ENCODE measurements at regions not wholly inside any gene's neighbourhood (a gene's known extent, or its start where the extent isn't known, plus 50 kb on each side); places are given as distances from the start of the nearest gene placed in this dataset.

DNA sequence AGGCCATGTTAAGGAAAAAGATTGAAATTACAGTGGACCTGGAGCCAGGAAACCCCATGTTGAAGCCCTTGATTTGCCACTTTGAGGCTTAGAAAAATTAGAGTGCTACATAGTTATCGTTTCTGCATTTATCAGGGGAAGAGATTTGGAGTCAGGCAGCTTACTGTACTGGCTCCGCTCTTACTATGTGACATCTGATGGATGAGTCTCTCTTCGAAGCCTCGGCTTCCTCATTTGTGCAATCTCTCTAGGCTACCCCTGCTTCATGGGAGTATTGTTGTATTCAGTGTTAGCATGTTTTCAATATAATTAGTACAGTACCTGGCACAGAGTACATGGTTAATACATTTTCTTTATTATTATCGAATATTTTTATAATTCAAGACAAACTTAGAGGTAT, 480.4 kb upstream of the USP24 start:
- TF ChIP-seq, protein P1, sequence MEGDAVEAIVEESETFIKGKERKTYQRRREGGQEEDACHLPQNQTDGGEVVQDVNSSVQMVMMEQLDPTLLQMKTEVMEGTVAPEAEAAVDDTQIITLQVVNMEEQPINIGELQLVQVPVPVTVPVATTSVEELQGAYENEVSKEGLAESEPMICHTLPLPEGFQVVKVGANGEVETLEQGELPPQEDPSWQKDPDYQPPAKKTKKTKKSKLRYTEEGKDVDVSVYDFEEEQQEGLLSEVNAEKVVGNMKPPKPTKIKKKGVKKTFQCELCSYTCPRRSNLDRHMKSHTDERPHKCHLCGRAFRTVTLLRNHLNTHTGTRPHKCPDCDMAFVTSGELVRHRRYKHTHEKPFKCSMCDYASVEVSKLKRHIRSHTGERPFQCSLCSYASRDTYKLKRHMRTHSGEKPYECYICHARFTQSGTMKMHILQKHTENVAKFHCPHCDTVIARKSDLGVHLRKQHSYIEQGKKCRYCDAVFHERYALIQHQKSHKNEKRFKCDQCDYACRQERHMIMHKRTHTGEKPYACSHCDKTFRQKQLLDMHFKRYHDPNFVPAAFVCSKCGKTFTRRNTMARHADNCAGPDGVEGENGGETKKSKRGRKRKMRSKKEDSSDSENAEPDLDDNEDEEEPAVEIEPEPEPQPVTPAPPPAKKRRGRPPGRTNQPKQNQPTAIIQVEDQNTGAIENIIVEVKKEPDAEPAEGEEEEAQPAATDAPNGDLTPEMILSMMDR (IDR thresholded peaks at IDR 0.05): no peak
- TF ChIP-seq POLR2A (IDR thresholded peaks at IDR 0.05): no peak
